HCT116 (cell line): ENCODE measurements at regions not wholly inside any gene's neighbourhood (a gene's known extent, or its start where the extent isn't known, plus 50 kb on each side); places are given as distances from the start of the nearest gene placed in this dataset.

Source experiments
- ATAC-seq: fragments of 200-7000 bp; cut with Tn5 transposase; 2 replicates; pipeline ENCODE4 v1.9.1; 2020; ENCODE audit warnings: mild to moderate bottlenecking, moderate library complexity
- BruUV-seq: library from RNA; stranded (reverse); fragments of 400-500 nt; replicated peaks from 2 replicates; lab custom pipeline; 2021; lab: Mats Ljungman, UMichigan
- CTCF ChIA-PET: fragments of 300-600 bp; sonication (Branson Sonifier 250); formaldehyde crosslinking; loops from one replicate; lab custom pipeline; 2021; ENCODE audit warnings: antibody characterized with exemption; lab: Charles Lee
- POLR2A ChIA-PET: fragments of 300-600, 350-600 bp; sonication (Branson Sonifier 250); formaldehyde crosslinking; loops from one replicate; lab custom pipeline; 2021; ENCODE audit warnings: antibody characterized with exemption; lab: Charles Lee
- RAD21 ChIA-PET, 2 experiments: fragments of 300-600 bp; sonication (Branson Sonifier 250); formaldehyde crosslinking; loops; one replicate each; lab custom pipeline; 2023; ENCODE audit warnings: low total read pairs in 2 of 2; ENCODE audit not compliant: uncharacterized antibody in 2 of 2, unreplicated experiment in 2 of 2, low non-redundant PET in 1 of 2; lab: Charles Lee
- DNase-seq: peaks from one replicate; pipeline ENCODE4 v3.0.0-alpha.2; 2010; ENCODE audit warnings: low read depth, low spot score
- H2AFZ ChIP-seq: fragments of 200-600 bp; shearing (Covaris generic), sonication (generic); 2 replicates; pipeline ENCODE4 v1.6.1; 2017; ENCODE audit warnings: low read depth, mixed run types, mixed read lengths, antibody characterized with exemption, low read length; ENCODE audit not compliant: poor library complexity, severe bottlenecking
- H3K27ac ChIP-seq: 2 replicates; pipeline ENCODE4 v1.5.1; 2012; ENCODE audit warnings: low read depth, low read length
- H3K27me3 ChIP-seq: fragments of 200-600 bp; sonication (generic); 2 replicates; pipeline ENCODE4 v1.6.1; 2016; ENCODE audit warnings: mixed run types, low read length, mixed read lengths; ENCODE audit not compliant: insufficient read depth
- H3K36me3 ChIP-seq, 2 experiments: fragments of 200-500 bp in 1 of 2; fragments of 200-600 bp in 1 of 2; sonication (Bioruptor generic) in 1 of 2; sonication (generic) in 1 of 2; 2 replicates each; pipeline versions ENCODE4 v1.5.1 to v1.6.1; 2014 to 2016; ENCODE audit warnings: low read length in 2 of 2, inconsistent platforms in 1 of 2, mixed read lengths in 1 of 2, mixed run types in 1 of 2; ENCODE audit not compliant: insufficient read depth in 2 of 2, control insufficient read depth in 1 of 2
- H3K4me1 ChIP-seq, 2 experiments: fragments of 200-600 bp in 1 of 2; sonication (generic) in 1 of 2; 2 replicates each; pipeline versions ENCODE4 v1.5.1 to v1.6.1; 2012 to 2017; ENCODE audit warnings: low read length in 2 of 2, inconsistent platforms in 1 of 2, mild to moderate bottlenecking in 1 of 2, mixed read lengths in 1 of 2, mixed run types in 1 of 2, moderate library complexity in 1 of 2; ENCODE audit not compliant: insufficient read depth in 2 of 2, control insufficient read depth in 1 of 2
- H3K4me2 ChIP-seq: fragments of 200-600 bp; sonication (generic); 2 replicates; pipeline ENCODE4 v1.6.1; 2017; ENCODE audit warnings: mixed run types, low read length, mixed read lengths
- H3K4me3 ChIP-seq, 2 experiments: fragments of 200-600 bp in 1 of 2; sonication (generic) in 1 of 2; replicated peaks in 1 of 2; 2 replicates each; pipeline ENCODE4 v1.5.1; 2011 to 2016; ENCODE audit warnings: low read length in 2 of 2, control low read depth in 1 of 2, low read depth in 1 of 2, mild to moderate bottlenecking in 1 of 2, mixed read lengths in 1 of 2, mixed run types in 1 of 2
- H3K79me2 ChIP-seq: fragments of 200-600 bp; sonication (generic); 2 replicates; pipeline ENCODE4 v1.6.1; 2017; ENCODE audit warnings: mild to moderate bottlenecking, mixed run types, low read length, moderate library complexity, mixed read lengths; ENCODE audit not compliant: insufficient read depth
- H3K9ac ChIP-seq: fragments of 200-600 bp; sonication (generic); 2 replicates; pipeline ENCODE4 v1.6.1; 2016; ENCODE audit warnings: low read length, mixed read lengths
- H3K9me2 ChIP-seq: fragments of 200-600 bp; sonication (generic), shearing (Covaris generic); 2 replicates; pipeline ENCODE4 v1.6.1; 2017; ENCODE audit warnings: mixed run types, mild to moderate bottlenecking, moderate library complexity; ENCODE audit not compliant: insufficient read depth
- H3K9me3 ChIP-seq, 2 experiments: fragments of 200-500 bp in 1 of 2; fragments of 200-600 bp in 1 of 2; sonication (Bioruptor generic) in 1 of 2; sonication (generic) in 1 of 2; 2 replicates each; pipeline ENCODE4 v1.6.1; 2014 to 2017; ENCODE audit warnings: low read length in 2 of 2, mixed read lengths in 2 of 2, inconsistent platforms in 1 of 2, low read depth in 1 of 2, mild to moderate bottlenecking in 1 of 2, mixed run types in 1 of 2, moderate library complexity in 1 of 2; ENCODE audit not compliant: control insufficient read depth in 1 of 2, insufficient read depth in 1 of 2
- H4K20me1 ChIP-seq: fragments of 200-600 bp; sonication (generic), shearing (Covaris generic); 2 replicates; pipeline ENCODE4 v1.6.1; 2017; ENCODE audit warnings: mixed run types, mild to moderate bottlenecking, moderate library complexity; ENCODE audit not compliant: insufficient read depth
- CBX3 ChIP-seq: IDR thresholded peaks from 2 replicates; pipeline ENCODE4 v1.6.1; 2012; ENCODE audit warnings: low read depth
- EGR1 ChIP-seq: IDR thresholded peaks from 2 replicates; pipeline ENCODE4 v1.6.1; 2012; ENCODE audit warnings: low read depth
- ELF1 ChIP-seq: IDR thresholded peaks from 2 replicates; pipeline ENCODE4 v1.6.1; 2012; ENCODE audit warnings: low read depth, borderline replicate concordance
- EZH2phosphoT487 ChIP-seq: fragments of 200-600 bp; IDR thresholded peaks from 2 replicates; pipeline ENCODE4 v1.6.1; 2018; ENCODE audit warnings: antibody characterized with exemption, borderline replicate concordance
- JUND ChIP-seq: IDR thresholded peaks from 2 replicates; pipeline ENCODE4 v1.6.1; 2012
- POLR2A ChIP-seq: IDR thresholded peaks from 2 replicates; pipeline ENCODE4 v1.7.0; 2011; ENCODE audit warnings: borderline replicate concordance; ENCODE audit not compliant: insufficient read depth, insufficient read length; ENCODE audit errors: extremely low read depth
- POLR2AphosphoS5 ChIP-seq: IDR thresholded peaks from 2 replicates; pipeline ENCODE4 v1.6.1; 2011; ENCODE audit warnings: mild to moderate bottlenecking, low read depth, low read length, moderate library complexity
- REST ChIP-seq: IDR thresholded peaks from 2 replicates; pipeline ENCODE4 v1.6.1; 2012; ENCODE audit warnings: low read depth
- SP1 ChIP-seq: IDR thresholded peaks from 2 replicates; pipeline ENCODE4 v1.6.1; 2012; ENCODE audit warnings: low read depth
- SRF ChIP-seq: IDR thresholded peaks from 2 replicates; pipeline ENCODE4 v1.6.1; 2012; ENCODE audit warnings: low read depth
- TCF7L2 ChIP-seq: IDR thresholded peaks from 2 replicates; pipeline ENCODE4 v1.7.0; 2011; ENCODE audit warnings: borderline replicate concordance, inconsistent platforms; ENCODE audit not compliant: insufficient read depth, insufficient read length; ENCODE audit errors: extremely low read depth
- ZFX ChIP-seq: fragments of 450-650 bp; IDR thresholded peaks from 2 replicates; pipeline ENCODE4 v1.6.1; 2017
- intact Hi-C: fragments of 100-400 bp; cut with micrococcal nuclease; formaldehyde crosslinking; loops from 2 replicates; pipeline ENCODE4 v1.10.0; 2022
- TF ChIP-seq, protein P1 (sequence below), 3 experiments: fragments of 200-600 bp in 1 of 3; sonication (generic) in 1 of 3; IDR thresholded peaks in 2 of 3; conservative IDR thresholded peaks in 1 of 3; 2 replicates each; pipeline ENCODE4 v1.5.1; 2012 to 2017; ENCODE audit warnings: low read depth in 2 of 3, low read length in 2 of 3, antibody characterized with exemption in 1 of 3, borderline replicate concordance in 1 of 3, control low read depth in 1 of 3, mild to moderate bottlenecking in 1 of 3, mixed read lengths in 1 of 3, mixed run types in 1 of 3, moderate library complexity in 1 of 3; ENCODE audit not compliant: insufficient read depth in 1 of 3
- TF ChIP-seq, protein P2 (sequence below): IDR thresholded peaks from 2 replicates; pipeline ENCODE4 v1.6.1; 2011; ENCODE audit warnings: mild to moderate bottlenecking, low read length, moderate library complexity; ENCODE audit not compliant: insufficient replicate concordance; ENCODE audit errors: extremely low read depth

DNA sequence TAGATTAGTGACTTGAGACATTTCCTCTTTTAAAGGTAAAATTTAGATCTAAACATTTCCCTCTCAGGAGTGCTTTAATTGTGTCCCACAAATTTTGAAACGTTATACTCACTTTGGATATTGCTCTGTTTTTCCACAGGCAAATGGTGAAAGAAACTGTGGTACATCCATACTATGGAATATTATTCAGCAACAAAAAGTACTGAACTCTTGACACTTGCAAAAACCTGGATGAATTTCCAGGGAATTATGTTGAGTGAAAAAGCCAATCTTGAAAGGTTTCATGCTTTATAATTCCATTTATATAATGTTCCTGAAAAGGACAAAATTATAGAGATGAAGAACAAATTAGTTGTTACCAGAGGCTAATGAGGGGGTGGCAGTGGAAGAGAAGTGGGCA is 153.3 kb upstream of the SVIL start:
- CTCF ChIA-PET = no interaction called here

More for the DNA sequence above, 153.3 kb upstream of the SVIL start:
- ChIA-PET RAD21 (no interaction called here), POLR2A (no interaction called here)
- no peaks in the 10 kb centered on the region for H3K79me2 ChIP-seq
- no peak overlapping the region for H3K27ac ChIP-seq
- DNase-seq (no peak), ATAC-seq (no peak)
- BruUV-seq = no TSS peak
- intact Hi-C loops = no loop called here
- no peak overlapping the region for H3K9ac ChIP-seq
- no peak overlapping the region for H3K4me2 ChIP-seq
- no peaks in the 10 kb centered on the region for H3K36me3 ChIP-seq
- no peaks in the 10 kb centered on the region for H3K27me3 ChIP-seq
- H4K20me1 ChIP-seq = no peaks in the 10 kb centered on the region
- TF ChIP-seq TCF7L2 (no peak), CBX3 (no peak), POLR2A (no peak), EZH2phosphoT487 (no peak), ZFX (no peak), SRF (no peak), JUND (no peak), POLR2AphosphoS5 (no peak), REST (no peak), SP1 (no peak), EGR1 (no peak), ELF1 (no peak)
- TF ChIP-seq, protein P1, sequence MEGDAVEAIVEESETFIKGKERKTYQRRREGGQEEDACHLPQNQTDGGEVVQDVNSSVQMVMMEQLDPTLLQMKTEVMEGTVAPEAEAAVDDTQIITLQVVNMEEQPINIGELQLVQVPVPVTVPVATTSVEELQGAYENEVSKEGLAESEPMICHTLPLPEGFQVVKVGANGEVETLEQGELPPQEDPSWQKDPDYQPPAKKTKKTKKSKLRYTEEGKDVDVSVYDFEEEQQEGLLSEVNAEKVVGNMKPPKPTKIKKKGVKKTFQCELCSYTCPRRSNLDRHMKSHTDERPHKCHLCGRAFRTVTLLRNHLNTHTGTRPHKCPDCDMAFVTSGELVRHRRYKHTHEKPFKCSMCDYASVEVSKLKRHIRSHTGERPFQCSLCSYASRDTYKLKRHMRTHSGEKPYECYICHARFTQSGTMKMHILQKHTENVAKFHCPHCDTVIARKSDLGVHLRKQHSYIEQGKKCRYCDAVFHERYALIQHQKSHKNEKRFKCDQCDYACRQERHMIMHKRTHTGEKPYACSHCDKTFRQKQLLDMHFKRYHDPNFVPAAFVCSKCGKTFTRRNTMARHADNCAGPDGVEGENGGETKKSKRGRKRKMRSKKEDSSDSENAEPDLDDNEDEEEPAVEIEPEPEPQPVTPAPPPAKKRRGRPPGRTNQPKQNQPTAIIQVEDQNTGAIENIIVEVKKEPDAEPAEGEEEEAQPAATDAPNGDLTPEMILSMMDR (IDR thresholded peaks at IDR 0.05 in 2 of 3, conservative IDR thresholded peaks at IDR 0.05 in 1 of 3; ENCODE audit: borderline replicate concordance in 1 of 3, insufficient read depth in 1 of 3, low read depth in 2 of 3, low read length in 2 of 3) = no peak
- TF ChIP-seq, protein P2, sequence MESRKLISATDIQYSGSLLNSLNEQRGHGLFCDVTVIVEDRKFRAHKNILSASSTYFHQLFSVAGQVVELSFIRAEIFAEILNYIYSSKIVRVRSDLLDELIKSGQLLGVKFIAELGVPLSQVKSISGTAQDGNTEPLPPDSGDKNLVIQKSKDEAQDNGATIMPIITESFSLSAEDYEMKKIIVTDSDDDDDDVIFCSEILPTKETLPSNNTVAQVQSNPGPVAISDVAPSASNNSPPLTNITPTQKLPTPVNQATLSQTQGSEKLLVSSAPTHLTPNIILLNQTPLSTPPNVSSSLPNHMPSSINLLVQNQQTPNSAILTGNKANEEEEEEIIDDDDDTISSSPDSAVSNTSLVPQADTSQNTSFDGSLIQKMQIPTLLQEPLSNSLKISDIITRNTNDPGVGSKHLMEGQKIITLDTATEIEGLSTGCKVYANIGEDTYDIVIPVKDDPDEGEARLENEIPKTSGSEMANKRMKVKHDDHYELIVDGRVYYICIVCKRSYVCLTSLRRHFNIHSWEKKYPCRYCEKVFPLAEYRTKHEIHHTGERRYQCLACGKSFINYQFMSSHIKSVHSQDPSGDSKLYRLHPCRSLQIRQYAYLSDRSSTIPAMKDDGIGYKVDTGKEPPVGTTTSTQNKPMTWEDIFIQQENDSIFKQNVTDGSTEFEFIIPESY = no peak
- H2AFZ ChIP-seq = no peak overlapping the region
- peaks cover 12 to 16% of the 10 kb centered on the region in 2 experiments; a peak in 3 of 4 replicates for H3K4me1 ChIP-seq
- no peaks in the 10 kb centered on the region for H3K9me2 ChIP-seq
- H3K9me3 ChIP-seq = no peaks in the 10 kb centered on the region
- H3K4me3 ChIP-seq = no peak overlapping the region
